NCI-H2227 treated with DMSO at 0.1 percent for 48 hours (cell line): ENCODE measurements at regions not wholly inside any gene's neighbourhood (a gene's known extent, or its start where the extent isn't known, plus 50 kb on each side); places are given as distances from the start of the nearest gene placed in this dataset.
"Not testable (repeated sequence)": the region's sequence is repeated elsewhere in the genome, so short reads cannot be mapped to it uniquely, and the experiment has no call there.

ENCODE experiments used
- DNase-seq: peaks from one replicate; lab custom pipeline; 2025; lab: John Stamatoyannopoulos, UW

- no peak for DNase-seq
Measured at GRCh38 chr4:58871509-58871908, 1761.3 kb upstream of the IGFBP7 start.

GRCh38 chr4:58849026-58849425, 1738.8 kb upstream of the IGFBP7 start:
- DNase-seq, result no peak

GRCh38 chr4:58843455-58843854, 1733.3 kb upstream of the IGFBP7 start:
- DNase-seq, result no peak

DNA sequence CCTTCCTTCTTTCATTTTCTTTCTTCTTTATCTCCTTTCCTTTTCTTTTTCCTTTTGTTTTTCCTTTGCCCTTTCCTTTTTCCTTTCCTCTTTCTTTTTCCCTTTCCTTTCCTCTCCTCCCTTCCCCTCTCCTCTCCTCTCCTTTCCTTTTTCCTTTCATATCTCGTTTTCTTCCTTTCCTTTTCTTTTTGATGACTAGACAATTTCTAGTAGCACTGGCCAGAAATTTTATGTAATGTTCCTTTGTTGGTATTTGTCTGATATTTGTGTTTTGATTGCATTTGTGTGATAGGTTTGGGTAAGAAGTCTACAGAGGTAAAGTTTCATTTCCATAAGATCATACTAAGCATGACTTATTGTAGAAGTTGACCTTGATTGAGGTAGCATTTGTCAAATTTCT, 1722.9 kb upstream of the IGFBP7 start:
- DNase-seq, result no peak

- DNase-seq, result no peak
Measured at GRCh38 chr4:58825278-58825677, 1715.1 kb upstream of the IGFBP7 start.

GRCh38 chr4:58818560-58818959, 1708.4 kb upstream of the IGFBP7 start:
- not testable (repeated sequence) for DNase-seq

GRCh38 chr4:58809948-58810347, 1699.8 kb upstream of the IGFBP7 start:
- no peak for DNase-seq

DNA sequence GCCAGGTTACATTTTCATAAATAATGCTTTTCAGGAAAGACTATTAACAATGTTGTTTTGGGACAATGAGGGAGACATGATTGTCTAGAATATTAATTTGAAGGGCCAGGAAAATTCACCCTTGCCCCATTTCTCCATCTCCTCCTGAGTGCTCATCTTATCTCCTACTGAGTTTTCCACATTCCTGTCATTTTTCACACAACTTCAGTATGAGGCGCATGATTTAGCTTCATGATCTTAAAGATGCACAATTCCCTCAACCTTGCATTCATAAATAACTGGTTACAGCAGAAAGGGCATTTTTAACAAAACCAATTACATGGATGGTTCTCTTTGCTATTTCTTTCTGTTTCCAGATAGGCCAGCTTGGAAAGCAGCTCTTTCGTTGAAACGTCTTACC, 1699.2 kb upstream of the IGFBP7 start:
- DNase-seq, result no peak

- DNase-seq, result no peak
Measured at GRCh38 chr4:58808817-58809216, 1698.6 kb upstream of the IGFBP7 start.

DNA sequence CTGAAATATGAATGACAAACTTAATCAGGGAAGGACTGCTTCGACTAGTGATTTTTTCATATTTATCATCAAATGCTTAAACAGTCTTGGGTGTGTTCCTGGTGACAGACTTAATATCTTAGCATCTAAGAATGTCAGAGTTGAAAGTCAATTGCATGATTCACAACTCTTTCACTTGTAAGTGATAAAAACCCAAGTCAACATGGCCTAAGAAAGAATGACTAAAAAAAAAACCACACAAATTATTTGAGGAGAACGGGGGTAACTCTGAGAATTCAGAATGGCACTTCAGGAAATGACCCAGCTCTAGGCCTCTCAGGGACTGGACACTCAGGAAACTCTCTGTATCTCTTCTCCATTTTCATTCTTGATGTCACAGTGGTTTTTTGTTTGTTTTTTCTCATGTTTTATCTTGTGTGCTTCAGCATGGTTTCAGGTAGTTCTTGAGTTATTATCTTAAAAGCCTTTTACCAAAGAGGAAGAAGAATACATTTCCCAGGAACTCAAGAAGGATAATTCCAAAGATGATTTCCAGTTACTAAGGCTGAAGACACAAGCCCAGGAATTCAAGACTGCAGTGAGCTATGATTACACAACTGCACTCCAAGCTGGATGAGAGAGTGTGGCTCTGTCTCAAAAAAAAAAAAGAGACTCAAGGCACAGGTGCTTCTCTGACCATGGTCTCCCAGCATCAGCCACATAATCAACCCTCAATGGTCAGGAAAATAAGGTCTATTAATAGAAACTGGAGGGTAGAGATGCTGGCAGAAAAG, 1697.8 kb upstream of the IGFBP7 start:
- DNase-seq, result no peak

- no peak for DNase-seq
Measured at GRCh38 chr4:58776627-58777026, 1666.4 kb upstream of the IGFBP7 start.

GRCh38 chr4:58767598-58767997, 1657.4 kb upstream of the IGFBP7 start:
- no peak for DNase-seq

DNA sequence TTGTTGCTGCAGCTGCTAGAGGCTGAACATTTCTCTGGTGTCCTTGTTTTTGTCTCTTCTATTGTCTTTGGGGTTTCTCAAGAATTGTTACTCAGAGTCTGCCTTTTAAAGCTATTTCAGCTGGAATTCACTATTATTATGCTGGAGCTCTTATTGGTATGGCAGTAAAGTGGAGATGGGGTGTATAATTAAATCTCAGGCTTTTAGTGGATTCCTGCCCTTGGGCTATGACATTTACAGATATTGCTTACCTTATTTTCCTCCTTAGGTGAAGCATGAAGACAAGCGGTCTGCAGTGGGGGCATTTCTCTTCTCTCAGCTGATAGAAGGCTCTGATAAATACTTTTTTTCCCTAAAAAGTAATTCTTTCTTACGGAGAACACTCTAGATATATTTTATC, 1656.6 kb upstream of the IGFBP7 start:
- DNase-seq, result no peak

- DNase-seq, result no peak
Measured at GRCh38 chr4:58761563-58761962, 1651.4 kb upstream of the IGFBP7 start.

DNA sequence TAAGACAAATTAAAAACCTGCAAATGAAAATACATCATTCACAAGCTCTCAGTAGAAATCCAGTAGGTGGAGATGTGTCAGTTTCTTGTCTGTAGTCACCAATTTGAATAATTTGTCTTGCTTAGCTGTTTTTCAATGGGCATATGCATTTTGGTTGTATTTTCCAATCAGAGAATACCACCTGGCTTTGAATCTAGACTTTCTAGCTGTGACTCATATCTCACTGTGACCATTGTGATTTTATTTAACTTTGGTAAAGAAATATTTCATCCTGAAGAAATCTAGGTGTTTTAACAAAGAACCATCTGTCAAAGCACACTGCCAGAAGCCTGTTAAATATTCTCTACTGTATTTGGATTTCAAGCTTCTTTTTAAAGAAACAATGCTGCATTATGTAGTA, 1650.6 kb upstream of the IGFBP7 start:
- no peak for DNase-seq

- no peak for DNase-seq
Measured at GRCh38 chr4:58760100-58760499, 1649.9 kb upstream of the IGFBP7 start.

DNA sequence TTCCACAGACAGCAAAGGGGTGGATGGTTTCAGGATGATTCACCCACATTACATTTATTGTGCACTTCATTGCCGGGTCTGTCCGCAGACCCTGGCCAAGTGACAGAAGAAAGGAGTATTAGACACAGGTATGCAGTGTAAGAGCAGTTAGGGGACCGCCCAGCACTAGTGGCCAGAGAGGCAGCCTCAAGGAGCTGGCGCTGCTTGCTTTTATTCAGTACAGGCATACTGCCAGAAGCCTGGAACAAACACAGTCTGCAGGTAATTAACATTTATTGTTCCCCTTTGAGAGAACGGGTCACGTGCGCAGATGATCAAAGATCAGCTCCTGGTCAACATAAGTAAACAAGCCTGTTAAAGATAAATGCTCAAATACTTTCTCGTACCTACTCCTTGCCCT, 1639.0 kb upstream of the IGFBP7 start:
- DNase-seq, result no peak

DNA sequence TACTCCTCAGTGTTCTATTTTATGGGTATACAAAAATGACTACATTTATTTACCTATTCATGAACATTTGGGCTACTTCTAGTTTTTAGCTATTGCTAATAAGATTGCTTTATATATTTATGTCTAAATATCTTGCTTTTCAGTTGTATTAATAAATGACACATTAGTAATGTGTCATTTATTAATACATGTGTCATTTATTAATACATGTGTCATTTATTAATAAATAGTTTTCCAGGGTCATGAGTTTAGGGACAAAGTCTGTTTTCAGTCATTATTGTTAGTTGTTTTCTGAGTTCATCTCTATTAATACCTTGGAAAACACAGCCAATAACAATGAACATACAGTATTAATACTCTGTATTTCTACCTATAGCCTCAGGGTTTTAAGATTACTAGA, 1630.7 kb upstream of the IGFBP7 start:
- no peak for DNase-seq

GRCh38 chr4:58739275-58739674, 1629.1 kb upstream of the IGFBP7 start:
- DNase-seq, result no peak

DNA sequence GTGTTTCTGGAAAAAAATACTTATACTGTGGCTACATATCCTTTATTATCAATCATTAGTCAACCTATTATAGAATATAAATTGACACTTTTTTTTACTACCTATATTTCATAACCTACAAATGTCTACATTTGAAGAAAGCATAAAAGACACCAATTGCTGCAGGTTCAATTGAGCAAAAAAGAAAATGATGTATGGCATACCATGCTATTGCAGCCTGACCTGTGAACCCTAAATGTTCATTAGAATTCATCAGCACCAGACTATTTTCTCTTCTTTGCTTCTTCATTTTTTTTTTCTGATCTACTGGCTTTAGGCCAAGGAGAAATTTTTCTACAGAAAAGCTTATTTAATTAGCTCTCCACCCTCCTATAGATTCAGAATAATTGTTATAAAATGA, 1628.2 kb upstream of the IGFBP7 start:
- no peak for DNase-seq

GRCh38 chr4:58734030-58734674, 1624.0 kb upstream of the IGFBP7 start:
- no peak for DNase-seq

- no peak for DNase-seq
Measured at GRCh38 chr4:58732973-58733372, 1622.8 kb upstream of the IGFBP7 start.

- DNase-seq, result no peak
Measured at GRCh38 chr4:58723954-58724353, 1613.8 kb upstream of the IGFBP7 start.

DNA sequence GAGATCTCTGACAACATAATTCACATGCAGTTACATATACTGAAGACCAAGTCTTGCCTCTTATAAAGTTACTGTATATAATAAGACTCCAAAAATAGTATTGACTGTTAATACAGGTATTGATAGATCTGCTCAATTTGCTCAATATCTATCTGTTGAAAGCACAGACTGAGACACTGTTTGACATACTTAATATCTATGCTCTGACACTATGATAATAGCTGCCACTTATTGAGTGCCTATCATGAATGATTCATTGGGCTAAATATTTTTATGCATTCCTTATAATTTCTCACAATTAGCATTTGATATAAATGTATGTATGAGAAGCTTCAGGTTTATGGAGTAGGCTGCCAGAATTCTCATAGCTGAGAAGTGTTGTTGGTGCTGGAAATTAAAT, 1600.9 kb upstream of the IGFBP7 start:
- DNase-seq, result no peak
